Fibroblast of gingiva (primary cell): ENCODE measurements at regions not wholly inside any gene's neighbourhood (a gene's known extent, or its start where the extent isn't known, plus 50 kb on each side); places are given as distances from the start of the nearest gene placed in this dataset.
"Not testable (repeated sequence)": the region's sequence is repeated elsewhere in the genome, so short reads cannot be mapped to it uniquely, and the experiment has no call there.

ENCODE experiments used
- DNase-seq: peaks from one replicate; pipeline ENCODE4 v3.0.0-alpha.2; 2011; ENCODE audit warnings: low read depth

DNA sequence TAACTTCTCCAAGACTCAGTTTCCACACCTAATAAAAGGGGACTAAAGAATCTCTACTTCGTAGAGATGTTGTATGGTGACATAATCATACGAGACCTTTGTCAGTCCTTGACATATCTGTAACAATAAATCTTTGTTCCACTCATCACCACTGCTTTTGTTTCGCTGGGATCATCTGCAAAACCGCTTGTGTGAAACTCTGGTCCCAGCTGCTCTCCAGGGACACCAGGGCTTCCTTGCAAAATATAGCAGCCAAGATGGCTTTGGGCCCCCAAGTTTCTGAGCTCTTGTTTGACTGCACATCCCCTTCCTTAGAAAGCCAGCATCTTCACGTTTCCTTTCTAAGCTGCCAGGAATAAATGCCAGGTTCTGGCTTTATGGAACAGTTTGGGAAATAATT lies 110.5 kb upstream of the RRN3 start:
- DNase-seq = not testable (repeated sequence)

DNA sequence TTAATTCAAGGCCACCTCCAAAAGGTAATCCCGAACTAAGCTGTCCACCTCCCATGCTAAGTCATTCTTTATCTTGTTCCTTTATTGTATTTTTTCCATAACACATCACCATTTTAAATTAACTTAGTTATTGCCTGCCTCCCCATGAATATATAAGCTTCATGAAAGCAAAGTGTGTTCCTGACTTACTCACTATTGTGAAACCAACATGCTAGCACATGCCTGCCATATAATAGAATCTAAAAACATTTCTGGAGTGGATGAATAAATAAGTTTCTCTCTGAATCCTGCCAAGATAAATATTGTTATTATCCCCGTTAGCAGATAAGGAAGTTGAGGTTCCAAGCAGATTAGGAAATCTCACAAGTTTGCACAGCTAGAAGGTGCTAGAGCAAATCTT lies 98.7 kb upstream of the RRN3 start:
- not testable (repeated sequence) for DNase-seq

DNA sequence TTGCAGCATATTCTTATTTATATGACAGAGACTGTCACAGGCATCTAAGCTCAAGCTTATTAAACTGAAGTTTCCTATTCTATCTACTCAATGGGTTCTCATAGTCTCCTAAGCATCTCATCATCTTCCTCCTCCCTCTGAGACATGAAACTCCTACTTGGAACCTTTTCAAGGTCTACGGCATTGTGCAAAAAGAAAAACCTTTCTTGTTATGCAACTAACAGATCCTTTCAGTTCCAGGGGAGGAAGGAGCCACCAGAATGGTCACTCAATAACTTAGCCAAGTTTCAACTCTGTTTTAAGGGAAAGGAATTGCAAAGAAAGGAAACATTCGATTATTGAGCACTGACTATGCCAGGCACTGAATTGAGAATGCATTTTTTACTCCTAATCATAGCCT lies 98.1 kb upstream of the RRN3 start:
- DNase-seq = not testable (repeated sequence)

DNA sequence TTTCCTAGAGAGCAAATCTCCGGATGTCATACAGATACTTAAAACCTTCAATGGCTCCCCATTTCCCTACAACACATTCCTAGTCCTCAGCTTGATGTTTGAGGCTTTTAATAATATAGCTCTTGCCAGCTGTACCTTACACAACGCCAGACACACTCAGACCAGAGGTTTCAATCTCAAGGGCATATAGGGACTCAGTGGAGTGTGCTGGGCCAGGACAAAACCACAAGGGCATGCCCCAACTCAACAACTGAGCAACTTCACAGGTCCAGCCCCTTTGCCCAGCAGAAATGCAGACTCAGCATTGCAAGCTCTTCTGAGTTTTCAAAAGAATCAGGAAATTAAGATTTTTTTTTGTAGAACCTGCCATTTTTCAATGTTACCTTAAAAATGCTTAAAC lies 95.4 kb upstream of the RRN3 start:
- not testable (repeated sequence) for DNase-seq
